ENCODE measurements at regions not wholly inside any gene's neighbourhood (a gene's known extent, or its start where the extent isn't known, plus 50 kb on each side); places are given as distances from the start of the nearest gene placed in this dataset.

DNA sequence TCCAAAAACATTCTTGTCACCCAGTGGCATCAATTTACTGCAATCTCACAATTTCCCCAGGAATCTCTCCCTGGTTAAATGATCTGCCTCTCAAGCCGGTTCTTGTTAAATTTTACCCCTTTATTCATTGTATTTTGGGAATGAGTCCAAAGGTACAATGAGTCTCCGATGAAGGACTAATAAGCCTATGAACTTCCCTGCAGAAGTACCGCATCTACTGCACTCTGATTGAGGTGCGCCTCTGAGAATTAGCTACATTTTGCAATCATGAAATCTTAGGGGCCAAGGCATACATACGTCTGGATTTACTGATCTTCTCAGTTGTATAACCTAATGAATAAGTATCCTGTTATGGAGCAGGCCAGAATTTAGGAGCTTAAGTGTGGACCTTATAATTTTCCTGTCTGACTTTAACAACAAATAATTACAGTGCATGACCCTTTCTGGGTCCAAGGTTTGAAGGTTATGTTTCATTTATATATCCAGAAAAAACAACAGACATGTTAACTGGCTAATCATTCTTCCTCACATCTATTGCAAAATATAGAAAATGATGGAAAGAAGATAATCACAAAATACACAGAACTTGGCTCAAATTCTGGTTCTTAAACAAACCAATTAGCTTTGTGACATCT, 261.8 kb upstream of the NRXN1 start:
- no peak overlapping the region for H3K4me3 ChIP-seq (replicated peaks; ENCODE audit: low read depth, low read length)
- TF ChIP-seq, protein P1, sequence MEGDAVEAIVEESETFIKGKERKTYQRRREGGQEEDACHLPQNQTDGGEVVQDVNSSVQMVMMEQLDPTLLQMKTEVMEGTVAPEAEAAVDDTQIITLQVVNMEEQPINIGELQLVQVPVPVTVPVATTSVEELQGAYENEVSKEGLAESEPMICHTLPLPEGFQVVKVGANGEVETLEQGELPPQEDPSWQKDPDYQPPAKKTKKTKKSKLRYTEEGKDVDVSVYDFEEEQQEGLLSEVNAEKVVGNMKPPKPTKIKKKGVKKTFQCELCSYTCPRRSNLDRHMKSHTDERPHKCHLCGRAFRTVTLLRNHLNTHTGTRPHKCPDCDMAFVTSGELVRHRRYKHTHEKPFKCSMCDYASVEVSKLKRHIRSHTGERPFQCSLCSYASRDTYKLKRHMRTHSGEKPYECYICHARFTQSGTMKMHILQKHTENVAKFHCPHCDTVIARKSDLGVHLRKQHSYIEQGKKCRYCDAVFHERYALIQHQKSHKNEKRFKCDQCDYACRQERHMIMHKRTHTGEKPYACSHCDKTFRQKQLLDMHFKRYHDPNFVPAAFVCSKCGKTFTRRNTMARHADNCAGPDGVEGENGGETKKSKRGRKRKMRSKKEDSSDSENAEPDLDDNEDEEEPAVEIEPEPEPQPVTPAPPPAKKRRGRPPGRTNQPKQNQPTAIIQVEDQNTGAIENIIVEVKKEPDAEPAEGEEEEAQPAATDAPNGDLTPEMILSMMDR (IDR thresholded peaks at IDR 0.05; ENCODE audit: low read length, missing control alignments), result no peak
- DNase-seq (ENCODE audit: low read depth), result no peak

DNA sequence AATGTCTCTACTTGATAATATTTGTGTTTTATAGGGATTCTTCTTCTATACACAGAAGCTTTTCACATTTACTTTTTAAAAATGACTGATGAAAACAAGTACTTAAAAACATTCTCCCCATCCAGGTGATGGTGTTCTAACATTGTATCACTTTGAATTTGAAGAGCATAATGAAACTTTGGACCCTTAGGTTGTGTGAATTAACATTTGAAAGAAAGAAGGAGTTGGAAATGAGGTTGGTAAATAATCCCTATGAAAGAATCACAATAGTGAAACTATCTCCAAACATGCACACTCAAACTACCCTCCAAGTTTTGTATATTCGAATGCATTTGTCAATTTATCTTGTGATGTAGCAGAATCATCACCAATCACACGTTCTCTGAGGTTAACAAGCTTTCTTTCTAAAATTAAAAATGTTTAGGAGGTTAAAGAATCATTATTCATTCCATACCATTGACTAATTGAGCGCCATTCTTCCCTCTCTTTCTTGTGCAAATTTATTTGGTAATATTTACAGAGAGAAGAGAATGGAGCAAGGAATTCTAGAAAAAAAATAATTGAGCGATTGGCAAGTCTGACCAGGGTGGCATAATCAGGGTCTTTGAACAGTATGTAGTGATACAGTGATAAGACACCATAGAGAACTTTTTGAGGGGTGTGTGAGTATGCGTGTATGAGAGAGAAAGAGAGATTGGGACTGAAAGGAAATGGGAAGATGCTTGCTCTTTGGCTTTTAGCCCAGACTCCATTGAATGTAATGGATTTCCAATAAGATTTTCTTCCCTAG, 260.0 kb upstream of the NRXN1 start:
- DNase-seq (ENCODE audit: low read depth), result no peak
- TF ChIP-seq, protein P1 (IDR thresholded peaks at IDR 0.05; ENCODE audit: low read length, missing control alignments), result no peak
- no peak overlapping the region for H3K4me3 ChIP-seq (replicated peaks; ENCODE audit: low read depth, low read length)

DNA sequence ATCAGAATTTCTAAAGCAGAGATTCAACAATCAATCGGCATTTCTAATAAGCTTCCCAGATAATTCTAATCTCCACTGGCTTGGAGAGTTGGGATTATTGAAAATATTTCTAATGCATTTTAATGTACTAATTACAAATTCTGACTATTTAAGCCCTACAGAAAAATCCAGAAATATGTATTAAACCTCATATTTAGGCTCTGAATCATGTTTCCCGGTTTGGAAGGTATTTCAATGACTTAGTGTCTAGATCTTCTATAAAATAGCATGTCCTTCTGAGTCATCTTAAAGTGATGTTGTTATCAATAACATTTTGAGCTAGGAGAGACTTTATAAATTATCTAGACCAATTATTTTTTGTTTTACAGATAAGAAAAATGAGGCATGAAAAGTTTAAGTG, 258.8 kb upstream of the NRXN1 start:
- TF ChIP-seq, protein P1 (IDR thresholded peaks at IDR 0.05; ENCODE audit: low read length, missing control alignments), result no peak
- DNase-seq (ENCODE audit: low read depth), result peak; percentile 36
- no peak overlapping the region for H3K4me3 ChIP-seq (replicated peaks; ENCODE audit: low read depth, low read length)

DNA sequence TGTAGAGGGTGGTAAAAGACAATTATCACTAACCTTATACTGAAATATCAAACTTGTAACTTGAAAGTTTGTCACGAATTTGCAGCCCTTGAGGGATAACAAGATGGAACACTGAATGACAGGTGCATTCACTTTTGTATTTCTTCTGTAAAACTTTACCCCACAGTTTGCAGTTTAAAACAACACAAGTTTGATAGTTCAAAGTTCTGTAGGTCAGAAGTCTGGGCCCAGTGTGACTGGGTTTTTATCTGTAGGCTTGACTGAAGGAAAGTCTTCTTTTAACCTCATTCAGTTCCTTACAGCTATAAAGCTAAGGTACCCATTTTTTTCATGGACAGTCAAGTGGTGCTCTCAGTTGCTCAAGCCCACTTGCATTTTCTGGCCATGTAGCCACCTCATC, 257.1 kb upstream of the NRXN1 start:
- H3K4me3 ChIP-seq (replicated peaks; ENCODE audit: low read depth, low read length), result no peak overlapping the region
- TF ChIP-seq, protein P1 (IDR thresholded peaks at IDR 0.05; ENCODE audit: low read length, missing control alignments), result no peak
- no peak for DNase-seq (ENCODE audit: low read depth)

DNA sequence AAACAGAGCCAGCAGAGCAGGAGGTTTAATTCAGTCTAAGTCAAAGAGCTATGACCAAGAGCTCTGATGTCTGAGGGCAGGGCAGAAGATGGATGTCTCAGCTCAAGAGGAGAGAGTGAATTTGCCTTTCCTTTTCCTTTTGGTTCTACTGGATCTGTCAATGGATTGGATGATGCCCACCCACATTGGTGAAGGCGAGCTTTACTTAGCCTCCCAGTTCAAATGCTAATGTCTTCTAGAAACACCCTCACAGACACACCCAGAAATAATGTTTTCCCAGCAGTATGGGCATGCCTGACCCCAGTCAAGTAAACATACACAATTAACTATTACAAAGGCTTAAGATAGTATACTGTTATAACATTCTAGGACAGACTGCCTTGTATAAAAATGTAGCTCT, 236.3 kb upstream of the NRXN1 start:
- DNase-seq (ENCODE audit: low read depth), result no peak
- no peak overlapping the region for H3K4me3 ChIP-seq (replicated peaks; ENCODE audit: low read depth, low read length)
- TF ChIP-seq, protein P1 (IDR thresholded peaks at IDR 0.05; ENCODE audit: low read length, missing control alignments), result no peak

DNA sequence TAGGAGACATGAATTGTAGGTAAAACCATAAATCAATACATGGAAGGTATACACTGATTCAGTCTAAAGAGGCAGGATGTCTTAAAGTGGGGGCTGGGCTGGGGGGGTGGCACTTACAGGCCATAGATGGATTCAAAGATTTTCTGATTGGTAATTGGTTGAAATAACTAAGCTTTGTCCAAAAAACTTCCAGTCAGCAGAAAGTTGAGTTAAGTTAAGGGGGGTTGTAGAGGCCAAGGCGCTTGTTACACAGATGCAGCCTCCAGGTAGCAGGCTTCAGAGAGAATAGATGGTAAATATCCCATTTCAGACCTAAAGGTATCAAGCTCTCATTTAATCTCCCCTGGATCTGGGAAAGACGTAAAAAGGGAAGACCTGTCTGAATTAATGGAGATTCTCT, 233.6 kb upstream of the NRXN1 start:
- no peak overlapping the region for H3K4me3 ChIP-seq (replicated peaks; ENCODE audit: low read depth, low read length)
- DNase-seq (ENCODE audit: low read depth), result no peak
- TF ChIP-seq, protein P1 (IDR thresholded peaks at IDR 0.05; ENCODE audit: low read length, missing control alignments), result no peak
